OCI-LY3 (cell line): ENCODE measurements at regions not wholly inside any gene's neighbourhood (a gene's known extent, or its start where the extent isn't known, plus 50 kb on each side); places are given as distances from the start of the nearest gene placed in this dataset.

Experiments used
- EZH2phosphoT487 ChIP-seq: fragments of 200-600 bp; shearing (Covaris generic); IDR thresholded peaks from 2 replicates; pipeline ENCODE4 v1.6.1; 2018; ENCODE audit warnings: antibody characterized with exemption, mixed run types, low read depth
- TF ChIP-seq, protein P1 (sequence below): fragments of 200-600, 300-600 bp; sonication (generic); IDR thresholded peaks from 2 replicates; pipeline ENCODE4 v1.5.1; 2014; ENCODE audit warnings: antibody characterized with exemption, low read length, low read depth

- TF ChIP-seq, protein P1, sequence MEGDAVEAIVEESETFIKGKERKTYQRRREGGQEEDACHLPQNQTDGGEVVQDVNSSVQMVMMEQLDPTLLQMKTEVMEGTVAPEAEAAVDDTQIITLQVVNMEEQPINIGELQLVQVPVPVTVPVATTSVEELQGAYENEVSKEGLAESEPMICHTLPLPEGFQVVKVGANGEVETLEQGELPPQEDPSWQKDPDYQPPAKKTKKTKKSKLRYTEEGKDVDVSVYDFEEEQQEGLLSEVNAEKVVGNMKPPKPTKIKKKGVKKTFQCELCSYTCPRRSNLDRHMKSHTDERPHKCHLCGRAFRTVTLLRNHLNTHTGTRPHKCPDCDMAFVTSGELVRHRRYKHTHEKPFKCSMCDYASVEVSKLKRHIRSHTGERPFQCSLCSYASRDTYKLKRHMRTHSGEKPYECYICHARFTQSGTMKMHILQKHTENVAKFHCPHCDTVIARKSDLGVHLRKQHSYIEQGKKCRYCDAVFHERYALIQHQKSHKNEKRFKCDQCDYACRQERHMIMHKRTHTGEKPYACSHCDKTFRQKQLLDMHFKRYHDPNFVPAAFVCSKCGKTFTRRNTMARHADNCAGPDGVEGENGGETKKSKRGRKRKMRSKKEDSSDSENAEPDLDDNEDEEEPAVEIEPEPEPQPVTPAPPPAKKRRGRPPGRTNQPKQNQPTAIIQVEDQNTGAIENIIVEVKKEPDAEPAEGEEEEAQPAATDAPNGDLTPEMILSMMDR = no peak
- no peak for TF ChIP-seq EZH2phosphoT487
These were observed 675.8 kb upstream of the SLIT2 start for GRCh38 chr4:19575924-19576323.
